ENCODE measurements at regions not wholly inside any gene's neighbourhood (a gene's known extent, or its start where the extent isn't known, plus 50 kb on each side); places are given as distances from the start of the nearest gene placed in this dataset.

- Mint-ChIP-seq H3K4me3 (no peak overlapping the region), H3K27ac (no peak overlapping the region), H3K36me3 (ENCODE audit: low read depth) (no peaks in the 10 kb centered on the region), H3K27me3 (ENCODE audit: low read depth) (peaks cover 21% of the 10 kb centered on the region), H3K9me3 (peaks cover 3% of the 10 kb centered on the region), H3K4me1 (ENCODE audit: low read depth) (no peaks in the 10 kb centered on the region)
- DNase-seq = no peak
- intact Hi-C loops (cut with micrococcal nuclease) = no loop called here
- CTCF ChIA-PET = no interaction called here
Measured at GRCh38 chr22:47632701-47633100, 870.3 kb downstream of the TBC1D22A start.

GRCh38 chr22:47631571-47632102 lies 869.2 kb downstream of the TBC1D22A start:
- Mint-ChIP-seq H3K9me3 (no peaks in the 10 kb centered on the region), H3K4me3 (no peak overlapping the region), H3K27ac (no peak overlapping the region), H3K27me3 (ENCODE audit: low read depth) (peaks cover 19% of the 10 kb centered on the region), H3K36me3 (ENCODE audit: low read depth) (no peaks in the 10 kb centered on the region), H3K4me1 (ENCODE audit: low read depth) (no peaks in the 10 kb centered on the region)
- DNase-seq = no peak
- CTCF ChIA-PET = interaction anchor here (0.6 kb wide), 1 partner anchor 306 kb away, joined by 3 read pairs; no protein-coding TSS in a partner anchor
- intact Hi-C loops (cut with micrococcal nuclease) = no loop called here

GRCh38 chr22:47630741-47631534 lies 868.5 kb downstream of the TBC1D22A start:
- Mint-ChIP-seq H3K4me1 (ENCODE audit: low read depth) (no peaks in the 10 kb centered on the region), H3K27ac (no peak overlapping the region), H3K36me3 (ENCODE audit: low read depth) (no peaks in the 10 kb centered on the region), H3K27me3 (ENCODE audit: low read depth) (peaks cover 14% of the 10 kb centered on the region), H3K4me3 (no peak overlapping the region), H3K9me3 (no peaks in the 10 kb centered on the region)
- CTCF ChIA-PET = no interaction called here
- DNase-seq = no peak
- intact Hi-C loops (cut with micrococcal nuclease) = no loop called here

- Mint-ChIP-seq H3K27me3 (ENCODE audit: low read depth) (peaks cover 10% of the 10 kb centered on the region), H3K4me1 (ENCODE audit: low read depth) (no peaks in the 10 kb centered on the region), H3K4me3 (no peak overlapping the region), H3K27ac (no peak overlapping the region), H3K9me3 (no peaks in the 10 kb centered on the region), H3K36me3 (ENCODE audit: low read depth) (no peaks in the 10 kb centered on the region)
- CTCF ChIA-PET = no interaction called here
- DNase-seq = no peak
- intact Hi-C loops (cut with micrococcal nuclease) = no loop called here
Measured at GRCh38 chr22:47629791-47630655, 867.6 kb downstream of the TBC1D22A start.

GRCh38 chr22:47629273-47629711 lies 866.8 kb downstream of the TBC1D22A start:
- Mint-ChIP-seq H3K9me3 (no peaks in the 10 kb centered on the region), H3K4me1 (ENCODE audit: low read depth) (no peaks in the 10 kb centered on the region), H3K4me3 (no peak overlapping the region), H3K27ac (no peak overlapping the region), H3K36me3 (ENCODE audit: low read depth) (no peaks in the 10 kb centered on the region), H3K27me3 (ENCODE audit: low read depth) (peaks cover 6% of the 10 kb centered on the region)
- no peak for DNase-seq
- CTCF ChIA-PET = no interaction called here
- intact Hi-C loops (cut with micrococcal nuclease) = no loop called here

DNA sequence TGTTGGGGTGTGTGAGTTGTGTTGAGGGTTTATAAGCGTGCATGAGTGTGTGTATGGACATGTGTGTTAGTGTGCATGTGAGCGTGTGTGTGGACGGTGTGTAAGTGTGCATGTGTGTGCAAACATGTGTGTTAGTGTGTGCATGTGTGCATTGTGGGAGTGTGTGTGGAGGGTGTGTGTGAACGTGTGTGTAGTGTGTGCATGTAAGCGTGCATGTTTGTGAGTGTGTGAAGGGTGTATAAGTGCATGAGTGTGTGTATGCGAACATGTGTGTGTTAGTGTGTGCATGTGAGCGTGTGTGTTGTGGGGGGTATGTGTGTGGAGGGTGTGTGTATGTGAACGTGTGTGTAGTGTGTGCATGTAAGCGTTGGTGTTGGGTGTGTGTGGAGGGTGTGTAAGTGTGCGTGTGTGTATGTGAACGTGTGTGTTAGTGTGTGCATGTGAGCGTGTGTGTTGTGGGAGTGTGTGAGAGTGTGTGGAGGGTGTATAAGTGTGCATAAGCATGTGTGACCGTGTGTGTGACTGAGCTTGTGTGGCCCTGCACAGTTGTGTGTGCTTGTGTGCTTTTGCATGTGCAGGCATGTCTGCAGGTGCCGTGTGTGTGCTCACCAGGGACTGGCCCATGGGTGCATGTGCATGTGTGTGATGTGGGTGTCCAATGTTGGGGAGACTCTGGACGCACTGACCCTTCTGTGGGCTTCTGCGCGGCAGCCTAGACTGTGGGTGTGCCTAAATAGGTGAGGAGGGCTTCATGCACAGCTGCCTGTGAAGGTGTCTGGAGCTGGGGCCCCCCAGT lies 866.2 kb downstream of the TBC1D22A start:
- CTCF ChIA-PET = no interaction called here
- H3K9me3 Mint-ChIP-seq = no peaks in the 10 kb centered on the region
- H3K27ac Mint-ChIP-seq = no peak overlapping the region
- H3K27me3 Mint-ChIP-seq (ENCODE audit: low read depth) = peaks cover 6% of the 10 kb centered on the region
- H3K36me3 Mint-ChIP-seq (ENCODE audit: low read depth) = no peaks in the 10 kb centered on the region
- intact Hi-C loops (cut with micrococcal nuclease) = no loop called here
- H3K4me3 Mint-ChIP-seq = no peak overlapping the region
- no peaks in the 10 kb centered on the region for H3K4me1 Mint-ChIP-seq (ENCODE audit: low read depth)
- DNase-seq = no peak

DNA sequence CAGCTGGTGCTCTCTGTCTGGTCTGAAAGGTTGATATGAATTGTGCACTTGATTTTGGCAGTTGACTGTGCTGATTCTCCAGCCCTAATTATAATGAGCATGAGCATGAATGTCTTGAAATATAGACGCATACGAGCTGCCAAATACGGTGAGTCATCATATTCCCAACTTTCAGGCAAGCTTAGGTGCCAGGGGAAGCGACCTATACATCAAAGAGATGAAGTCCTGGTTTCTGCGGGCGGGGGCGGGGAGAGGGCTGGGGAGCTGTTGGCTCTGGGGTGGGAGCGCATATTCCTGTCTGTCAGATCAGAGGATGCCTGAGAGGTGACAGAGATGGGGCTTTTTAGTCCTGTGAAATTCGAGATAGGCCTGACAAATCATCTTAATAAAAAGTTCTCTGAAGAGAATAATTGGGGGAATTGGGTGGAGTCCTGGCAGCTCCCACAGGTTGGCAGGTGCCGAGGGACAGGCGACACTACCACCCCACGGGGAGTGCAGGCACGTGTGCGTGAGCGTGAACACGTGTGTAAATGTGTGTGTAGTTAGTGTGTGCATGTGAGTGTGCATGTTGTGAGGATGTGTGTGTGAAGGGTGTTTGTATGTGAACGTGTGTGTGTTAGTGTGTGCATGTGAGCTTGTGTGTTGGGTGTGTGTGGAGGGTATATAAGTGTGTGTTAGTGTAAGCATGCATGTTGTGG lies 865.3 kb downstream of the TBC1D22A start:
- Mint-ChIP-seq H3K36me3 (ENCODE audit: low read depth) (no peaks in the 10 kb centered on the region), H3K9me3 (no peaks in the 10 kb centered on the region), H3K4me1 (ENCODE audit: low read depth) (no peaks in the 10 kb centered on the region), H3K27me3 (ENCODE audit: low read depth) (peaks cover 6% of the 10 kb centered on the region), H3K27ac (no peak overlapping the region), H3K4me3 (no peak overlapping the region)
- CTCF ChIA-PET = no interaction called here
- DNase-seq = no peak
- intact Hi-C loops (cut with micrococcal nuclease) = no loop called here

GRCh38 chr22:47626428-47627390 lies 864.3 kb downstream of the TBC1D22A start:
- intact Hi-C loops (cut with micrococcal nuclease) = no loop called here
- Mint-ChIP-seq H3K27ac (no peak overlapping the region), H3K9me3 (no peaks in the 10 kb centered on the region), H3K36me3 (ENCODE audit: low read depth) (no peaks in the 10 kb centered on the region), H3K4me1 (ENCODE audit: low read depth) (no peaks in the 10 kb centered on the region), H3K4me3 (no peak overlapping the region), H3K27me3 (ENCODE audit: low read depth) (peaks cover 3% of the 10 kb centered on the region)
- CTCF ChIA-PET = no interaction called here
- no peak for DNase-seq

GRCh38 chr22:47625531-47626427 lies 863.3 kb downstream of the TBC1D22A start:
- DNase-seq = no peak
- no peaks in the 10 kb centered on the region for H3K9me3 Mint-ChIP-seq
- H3K4me1 Mint-ChIP-seq (ENCODE audit: low read depth) = no peaks in the 10 kb centered on the region
- intact Hi-C loops (cut with micrococcal nuclease) = no loop called here
- H3K4me3 Mint-ChIP-seq = no peak overlapping the region
- H3K27me3 Mint-ChIP-seq (ENCODE audit: low read depth) = peaks cover 1% of the 10 kb centered on the region
- H3K27ac Mint-ChIP-seq = no peak overlapping the region
- CTCF ChIA-PET = no interaction called here
- no peaks in the 10 kb centered on the region for H3K36me3 Mint-ChIP-seq (ENCODE audit: low read depth)

- H3K27me3 Mint-ChIP-seq (ENCODE audit: low read depth) = no peaks in the 10 kb centered on the region
- H3K4me1 Mint-ChIP-seq (ENCODE audit: low read depth) = no peaks in the 10 kb centered on the region
- intact Hi-C loops (cut with micrococcal nuclease) = no loop called here
- no peaks in the 10 kb centered on the region for H3K36me3 Mint-ChIP-seq (ENCODE audit: low read depth)
- no peak overlapping the region for H3K4me3 Mint-ChIP-seq
- no peak overlapping the region for H3K27ac Mint-ChIP-seq
- CTCF ChIA-PET = no interaction called here
- no peak for DNase-seq
- H3K9me3 Mint-ChIP-seq = no peaks in the 10 kb centered on the region
Measured at GRCh38 chr22:47625013-47625385, 862.5 kb downstream of the TBC1D22A start.

Data from activated naive CD4-positive, alpha-beta T cell treated with anti-CD3 and anti-CD28 coated beads for 36 hours (primary cell).